ENCODE measurements at regions not wholly inside any gene's neighbourhood (a gene's known extent, or its start where the extent isn't known, plus 50 kb on each side); places are given as distances from the start of the nearest gene placed in this dataset.

GRCh38 chr4:74656596-74656995 is 137.7 kb downstream of the BTC start:
- H3K36me3 ChIP-seq (ENCODE audit: control insufficient read depth, insufficient read depth, low read length), result no peaks in the 10 kb centered on the region
- no peak overlapping the region for H3K4me3 ChIP-seq (ENCODE audit: insufficient read depth, low read depth, low read length, poor library complexity, severe bottlenecking)
- no peak overlapping the region for H3K27ac ChIP-seq (ENCODE audit: insufficient read depth, low read length, poor library complexity, severe bottlenecking)
- DNase-seq, result no peak
- no peaks in the 10 kb centered on the region for H3K9me3 ChIP-seq (ENCODE audit: control insufficient read depth, low read length)
- no peaks in the 10 kb centered on the region for H3K27me3 ChIP-seq (replicated peaks; ENCODE audit: control insufficient read depth, insufficient read depth, low read length, poor library complexity, severe bottlenecking)
- H3K4me1 ChIP-seq (ENCODE audit: control insufficient read depth, insufficient read depth, low read length, poor library complexity, severe bottlenecking), result no peaks in the 10 kb centered on the region

GRCh38 chr4:74658116-74658515 is 136.2 kb downstream of the BTC start:
- DNase-seq, result no peak
- Histone ChIP-seq H3K4me1 (ENCODE audit: control insufficient read depth, insufficient read depth, low read length, poor library complexity, severe bottlenecking) (no peaks in the 10 kb centered on the region), H3K27me3 (replicated peaks; ENCODE audit: control insufficient read depth, insufficient read depth, low read length, poor library complexity, severe bottlenecking) (no peaks in the 10 kb centered on the region), H3K36me3 (ENCODE audit: control insufficient read depth, insufficient read depth, low read length) (no peaks in the 10 kb centered on the region), H3K4me3 (ENCODE audit: insufficient read depth, low read depth, low read length, poor library complexity, severe bottlenecking) (no peak overlapping the region), H3K27ac (ENCODE audit: insufficient read depth, low read length, poor library complexity, severe bottlenecking) (no peak overlapping the region), H3K9me3 (ENCODE audit: control insufficient read depth, low read length) (no peaks in the 10 kb centered on the region)

GRCh38 chr4:74659576-74660411 is 134.5 kb downstream of the BTC start:
- no peaks in the 10 kb centered on the region for H3K27me3 ChIP-seq (replicated peaks; ENCODE audit: control insufficient read depth, insufficient read depth, low read length, poor library complexity, severe bottlenecking)
- H3K36me3 ChIP-seq (ENCODE audit: control insufficient read depth, insufficient read depth, low read length), result no peaks in the 10 kb centered on the region
- H3K4me3 ChIP-seq (ENCODE audit: insufficient read depth, low read depth, low read length, poor library complexity, severe bottlenecking), result no peak overlapping the region
- no peaks in the 10 kb centered on the region for H3K9me3 ChIP-seq (ENCODE audit: control insufficient read depth, low read length)
- H3K4me1 ChIP-seq (ENCODE audit: control insufficient read depth, insufficient read depth, low read length, poor library complexity, severe bottlenecking), result no peaks in the 10 kb centered on the region
- no peak overlapping the region for H3K27ac ChIP-seq (ENCODE audit: insufficient read depth, low read length, poor library complexity, severe bottlenecking)
- DNase-seq, result no peak

GRCh38 chr4:74660866-74661265 is 133.5 kb downstream of the BTC start:
- no peak for DNase-seq
- Histone ChIP-seq H3K9me3 (ENCODE audit: control insufficient read depth, low read length) (no peaks in the 10 kb centered on the region), H3K36me3 (ENCODE audit: control insufficient read depth, insufficient read depth, low read length) (no peaks in the 10 kb centered on the region), H3K27ac (ENCODE audit: insufficient read depth, low read length, poor library complexity, severe bottlenecking) (no peak overlapping the region), H3K4me1 (ENCODE audit: control insufficient read depth, insufficient read depth, low read length, poor library complexity, severe bottlenecking) (no peaks in the 10 kb centered on the region), H3K4me3 (ENCODE audit: insufficient read depth, low read depth, low read length, poor library complexity, severe bottlenecking) (no peak overlapping the region), H3K27me3 (replicated peaks; ENCODE audit: control insufficient read depth, insufficient read depth, low read length, poor library complexity, severe bottlenecking) (no peaks in the 10 kb centered on the region)

- Histone ChIP-seq H3K4me1 (ENCODE audit: control insufficient read depth, insufficient read depth, low read length, poor library complexity, severe bottlenecking) (no peaks in the 10 kb centered on the region), H3K4me3 (ENCODE audit: insufficient read depth, low read depth, low read length, poor library complexity, severe bottlenecking) (no peak overlapping the region), H3K27ac (ENCODE audit: insufficient read depth, low read length, poor library complexity, severe bottlenecking) (no peak overlapping the region), H3K9me3 (ENCODE audit: control insufficient read depth, low read length) (no peaks in the 10 kb centered on the region), H3K27me3 (replicated peaks; ENCODE audit: control insufficient read depth, insufficient read depth, low read length, poor library complexity, severe bottlenecking) (no peaks in the 10 kb centered on the region), H3K36me3 (ENCODE audit: control insufficient read depth, insufficient read depth, low read length) (no peaks in the 10 kb centered on the region)
- DNase-seq, result no peak
These were observed 132.7 kb downstream of the BTC start for GRCh38 chr4:74661427-74662201.

- Histone ChIP-seq H3K27me3 (replicated peaks; ENCODE audit: control insufficient read depth, insufficient read depth, low read length, poor library complexity, severe bottlenecking) (no peaks in the 10 kb centered on the region), H3K9me3 (ENCODE audit: control insufficient read depth, low read length) (no peaks in the 10 kb centered on the region), H3K4me1 (ENCODE audit: control insufficient read depth, insufficient read depth, low read length, poor library complexity, severe bottlenecking) (no peaks in the 10 kb centered on the region), H3K4me3 (ENCODE audit: insufficient read depth, low read depth, low read length, poor library complexity, severe bottlenecking) (no peak overlapping the region), H3K27ac (ENCODE audit: insufficient read depth, low read length, poor library complexity, severe bottlenecking) (no peak overlapping the region), H3K36me3 (ENCODE audit: control insufficient read depth, insufficient read depth, low read length) (no peaks in the 10 kb centered on the region)
- no peak for DNase-seq
These were observed 130.7 kb downstream of the BTC start for GRCh38 chr4:74663631-74664030.

- no peaks in the 10 kb centered on the region for H3K4me1 ChIP-seq (ENCODE audit: control insufficient read depth, insufficient read depth, low read length, poor library complexity, severe bottlenecking)
- no peaks in the 10 kb centered on the region for H3K36me3 ChIP-seq (ENCODE audit: control insufficient read depth, insufficient read depth, low read length)
- no peaks in the 10 kb centered on the region for H3K27me3 ChIP-seq (replicated peaks; ENCODE audit: control insufficient read depth, insufficient read depth, low read length, poor library complexity, severe bottlenecking)
- no peaks in the 10 kb centered on the region for H3K9me3 ChIP-seq (ENCODE audit: control insufficient read depth, low read length)
- no peak overlapping the region for H3K27ac ChIP-seq (ENCODE audit: insufficient read depth, low read length, poor library complexity, severe bottlenecking)
- no peak for DNase-seq
- no peak overlapping the region for H3K4me3 ChIP-seq (ENCODE audit: insufficient read depth, low read depth, low read length, poor library complexity, severe bottlenecking)
These were observed 129.0 kb downstream of the BTC start for GRCh38 chr4:74665346-74665745.

GRCh38 chr4:74665876-74666275 is 128.4 kb downstream of the BTC start:
- no peaks in the 10 kb centered on the region for H3K36me3 ChIP-seq (ENCODE audit: control insufficient read depth, insufficient read depth, low read length)
- H3K4me3 ChIP-seq (ENCODE audit: insufficient read depth, low read depth, low read length, poor library complexity, severe bottlenecking), result no peak overlapping the region
- H3K27me3 ChIP-seq (replicated peaks; ENCODE audit: control insufficient read depth, insufficient read depth, low read length, poor library complexity, severe bottlenecking), result no peaks in the 10 kb centered on the region
- H3K9me3 ChIP-seq (ENCODE audit: control insufficient read depth, low read length), result no peaks in the 10 kb centered on the region
- DNase-seq, result no peak
- H3K27ac ChIP-seq (ENCODE audit: insufficient read depth, low read length, poor library complexity, severe bottlenecking), result no peak overlapping the region
- H3K4me1 ChIP-seq (ENCODE audit: control insufficient read depth, insufficient read depth, low read length, poor library complexity, severe bottlenecking), result no peaks in the 10 kb centered on the region

- Histone ChIP-seq H3K36me3 (ENCODE audit: control insufficient read depth, insufficient read depth, low read length) (no peaks in the 10 kb centered on the region), H3K27ac (ENCODE audit: insufficient read depth, low read length, poor library complexity, severe bottlenecking) (no peak overlapping the region), H3K27me3 (replicated peaks; ENCODE audit: control insufficient read depth, insufficient read depth, low read length, poor library complexity, severe bottlenecking) (no peaks in the 10 kb centered on the region), H3K9me3 (ENCODE audit: control insufficient read depth, low read length) (no peaks in the 10 kb centered on the region), H3K4me3 (ENCODE audit: insufficient read depth, low read depth, low read length, poor library complexity, severe bottlenecking) (no peak overlapping the region), H3K4me1 (ENCODE audit: control insufficient read depth, insufficient read depth, low read length, poor library complexity, severe bottlenecking) (no peaks in the 10 kb centered on the region)
- DNase-seq, result no peak
These were observed 126.9 kb downstream of the BTC start for GRCh38 chr4:74667438-74667837.

- no peaks in the 10 kb centered on the region for H3K4me1 ChIP-seq (ENCODE audit: control insufficient read depth, insufficient read depth, low read length, poor library complexity, severe bottlenecking)
- H3K36me3 ChIP-seq (ENCODE audit: control insufficient read depth, insufficient read depth, low read length), result no peaks in the 10 kb centered on the region
- no peaks in the 10 kb centered on the region for H3K27me3 ChIP-seq (replicated peaks; ENCODE audit: control insufficient read depth, insufficient read depth, low read length, poor library complexity, severe bottlenecking)
- H3K27ac ChIP-seq (ENCODE audit: insufficient read depth, low read length, poor library complexity, severe bottlenecking), result no peak overlapping the region
- DNase-seq, result no peak
- H3K4me3 ChIP-seq (ENCODE audit: insufficient read depth, low read depth, low read length, poor library complexity, severe bottlenecking), result no peak overlapping the region
- no peaks in the 10 kb centered on the region for H3K9me3 ChIP-seq (ENCODE audit: control insufficient read depth, low read length)
These were observed 126.4 kb downstream of the BTC start for GRCh38 chr4:74667944-74668343.

All from effector memory CD4-positive, alpha-beta T cell (primary cell).